GM23248 (cell line): ENCODE measurements at regions not wholly inside any gene's neighbourhood (a gene's known extent, or its start where the extent isn't known, plus 50 kb on each side); places are given as distances from the start of the nearest gene placed in this dataset.

Experiments used
- EZH2 ChIP-seq: fragments of 200-600 bp; sonication (generic); IDR thresholded peaks from 2 replicates; pipeline ENCODE4 v1.6.1; 2018; ENCODE audit warnings: antibody characterized with exemption, mild to moderate bottlenecking; ENCODE audit not compliant: insufficient read depth, poor library complexity, severe bottlenecking
- EZH2phosphoT487 ChIP-seq: fragments of 200-600 bp; sonication (generic); IDR thresholded peaks from 2 replicates; pipeline ENCODE4 v1.6.1; 2018; ENCODE audit warnings: antibody characterized with exemption, moderate library complexity, mild to moderate bottlenecking, low read depth; ENCODE audit not compliant: insufficient read depth

DNA sequence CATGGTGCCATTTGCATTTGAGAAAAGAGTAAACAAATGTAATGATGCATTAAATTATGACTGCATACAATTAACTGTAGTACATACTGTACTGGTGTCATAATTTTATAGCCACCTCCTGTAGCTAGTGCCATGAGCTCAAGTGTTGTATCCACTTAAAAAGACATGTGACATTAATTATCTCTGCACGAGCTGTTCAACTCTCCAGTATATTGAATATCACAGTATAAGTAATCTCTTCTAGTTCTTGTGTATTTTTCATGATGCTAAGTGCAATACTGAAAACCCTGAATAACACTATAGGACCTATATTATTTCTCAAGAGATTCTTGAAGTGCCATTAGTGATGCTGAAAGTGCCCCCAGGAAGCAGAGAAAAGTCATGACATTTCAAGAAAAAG lies 387.3 kb downstream of the PCDH17 start:
- no peak for TF ChIP-seq EZH2
- TF ChIP-seq EZH2phosphoT487 = no peak
